GM19397 (cell line): ENCODE measurements at regions not wholly inside any gene's neighbourhood (a gene's known extent, or its start where the extent isn't known, plus 50 kb on each side); places are given as distances from the start of the nearest gene placed in this dataset.
"Not testable (repeated sequence)": the region's sequence is repeated elsewhere in the genome, so short reads cannot be mapped to it uniquely, and the experiment has no call there.

ENCODE experiments used
- ATAC-seq: cut with Tn5 transposase; IDR thresholded peaks from one replicate; pipeline ENCODE4 v1.9.1; 2021; ENCODE audit warnings: mild to moderate bottlenecking, moderate library complexity; ENCODE audit not compliant: unreplicated experiment

GRCh38 chr14:45633220-45633984 is 380.4 kb upstream of the MIS18BP1 start:
- ATAC-seq, result no peak

- no peak for ATAC-seq
Observed at GRCh38 chr14:45621731-45622130, 368.7 kb upstream of the MIS18BP1 start.

GRCh38 chr14:45619831-45620230 is 366.8 kb upstream of the MIS18BP1 start:
- ATAC-seq, result no peak

GRCh38 chr14:45610318-45610717 is 357.3 kb upstream of the MIS18BP1 start:
- ATAC-seq, result no peak

GRCh38 chr14:45587142-45587541 is 334.1 kb upstream of the MIS18BP1 start:
- ATAC-seq, result no peak

- no peak for ATAC-seq
Observed at GRCh38 chr14:45559626-45560025, 306.6 kb upstream of the MIS18BP1 start.

- no peak for ATAC-seq
Observed at GRCh38 chr14:45558183-45558582, 305.2 kb upstream of the MIS18BP1 start.

- no peak for ATAC-seq
Observed at GRCh38 chr14:45553981-45554380, 301.0 kb upstream of the MIS18BP1 start.

- not testable (repeated sequence) for ATAC-seq
Observed at GRCh38 chr14:45551240-45551820, 298.3 kb upstream of the MIS18BP1 start.

- ATAC-seq, result no peak
Observed at GRCh38 chr14:45531022-45531421, 278.0 kb upstream of the MIS18BP1 start.

GRCh38 chr14:45526715-45527549 is 273.9 kb upstream of the MIS18BP1 start:
- ATAC-seq, result no peak

- ATAC-seq, result no peak
Observed at GRCh38 chr14:45519766-45520165, 266.8 kb upstream of the MIS18BP1 start.

GRCh38 chr14:45492876-45493275 is 239.9 kb upstream of the MIS18BP1 start:
- no peak for ATAC-seq

- no peak for ATAC-seq
Observed at GRCh38 chr14:45491914-45492313, 238.9 kb upstream of the MIS18BP1 start.

- ATAC-seq, result no peak
Observed at GRCh38 chr14:45486599-45486998, 233.6 kb upstream of the MIS18BP1 start.

GRCh38 chr14:45467023-45467422 is 214.0 kb upstream of the MIS18BP1 start:
- no peak for ATAC-seq

GRCh38 chr14:45434221-45434620 is 181.2 kb upstream of the MIS18BP1 start:
- no peak for ATAC-seq

- peak; percentile 57 for ATAC-seq
Observed at GRCh38 chr14:45426685-45427282, 173.8 kb upstream of the MIS18BP1 start.

GRCh38 chr14:45406942-45407341 is 153.9 kb upstream of the MIS18BP1 start:
- no peak for ATAC-seq

- ATAC-seq, result no peak
Observed at GRCh38 chr14:45400950-45401640, 148.1 kb upstream of the MIS18BP1 start.

- ATAC-seq, result no peak
Observed at GRCh38 chr14:45400509-45400908, 147.5 kb upstream of the MIS18BP1 start.
